ENCODE measurements at regions not wholly inside any gene's neighbourhood (a gene's known extent, or its start where the extent isn't known, plus 50 kb on each side); places are given as distances from the start of the nearest gene placed in this dataset.

- Histone ChIP-seq H3K36me3 (ENCODE audit: low read depth) (peaks cover 10% of the 10 kb centered on the region), H3K9ac (no peak overlapping the region), H3K9me3 (ENCODE audit: low read depth) (no peaks in the 10 kb centered on the region), H3K9me2 (ENCODE audit: insufficient read depth) (no peaks in the 10 kb centered on the region), H3K27ac (no peak overlapping the region), H3K4me2 (ENCODE audit: unreplicated experiment) (no peak overlapping the region), H3K4me1 (ENCODE audit: insufficient read depth) (peaks cover 7% of the 10 kb centered on the region; the same call in 1 of the 2 replicates), H3K27me3 (replicated peaks; ENCODE audit: insufficient read depth) (no peaks in the 10 kb centered on the region), H3K79me2 (ENCODE audit: insufficient read depth) (no peaks in the 10 kb centered on the region), H3K4me3 (no peak overlapping the region), H4K20me1 (ENCODE audit: insufficient read depth) (no peaks in the 10 kb centered on the region), H3F3A (ENCODE audit: insufficient read depth) (no peaks in the 10 kb centered on the region), H2AFZ (no peak overlapping the region)
- WGBS, 2 experiments (ENCODE audit: low coverage in 1 of 2, low lambda C conversion rate in 2 of 2, missing lambda C conversion rate in 2 of 2) = 96 to 100% methylated on average over 1 of the region's 1 CpG
- no peak for DNase-seq
- no peak for TF ChIP-seq EZH2 (IDR thresholded peaks at IDR 0.05; ENCODE audit: insufficient read depth, poor library complexity, severe bottlenecking)
- no peak for TF ChIP-seq EZH2phosphoT487 (IDR thresholded peaks at IDR 0.05; ENCODE audit: insufficient read depth, low read depth)
- in situ Hi-C loops (cut with MboI) = no loop called here
These were observed 265.4 kb downstream of the CNTN3 start for GRCh38 chr3:74349015-74349414.

GRCh38 chr3:74347563-74348268, 266.7 kb downstream of the CNTN3 start:
- Histone ChIP-seq H2AFZ (no peak overlapping the region), H3K4me3 (no peak overlapping the region), H3F3A (ENCODE audit: insufficient read depth) (no peaks in the 10 kb centered on the region), H3K79me2 (ENCODE audit: insufficient read depth) (no peaks in the 10 kb centered on the region), H3K9ac (no peak overlapping the region), H3K9me3 (ENCODE audit: low read depth) (no peaks in the 10 kb centered on the region), H3K9me2 (ENCODE audit: insufficient read depth) (no peaks in the 10 kb centered on the region), H4K20me1 (ENCODE audit: insufficient read depth) (no peaks in the 10 kb centered on the region), H3K36me3 (ENCODE audit: low read depth) (peaks cover 10% of the 10 kb centered on the region), H3K27me3 (replicated peaks; ENCODE audit: insufficient read depth) (no peaks in the 10 kb centered on the region), H3K4me2 (ENCODE audit: unreplicated experiment) (no peak overlapping the region), H3K4me1 (ENCODE audit: insufficient read depth) (peaks cover 7% of the 10 kb centered on the region; the same call in 1 of the 2 replicates), H3K27ac (no peak overlapping the region)
- in situ Hi-C loops (cut with MboI) = no loop called here
- no peak for TF ChIP-seq EZH2phosphoT487 (IDR thresholded peaks at IDR 0.05; ENCODE audit: insufficient read depth, low read depth)
- no peak for TF ChIP-seq EZH2 (IDR thresholded peaks at IDR 0.05; ENCODE audit: insufficient read depth, poor library complexity, severe bottlenecking)
- WGBS, 2 experiments (ENCODE audit: low coverage in 1 of 2, low lambda C conversion rate in 2 of 2, missing lambda C conversion rate in 2 of 2) = 93 to 97% methylated on average over 2 of the region's 2 CpGs
- no peak for DNase-seq

DNA sequence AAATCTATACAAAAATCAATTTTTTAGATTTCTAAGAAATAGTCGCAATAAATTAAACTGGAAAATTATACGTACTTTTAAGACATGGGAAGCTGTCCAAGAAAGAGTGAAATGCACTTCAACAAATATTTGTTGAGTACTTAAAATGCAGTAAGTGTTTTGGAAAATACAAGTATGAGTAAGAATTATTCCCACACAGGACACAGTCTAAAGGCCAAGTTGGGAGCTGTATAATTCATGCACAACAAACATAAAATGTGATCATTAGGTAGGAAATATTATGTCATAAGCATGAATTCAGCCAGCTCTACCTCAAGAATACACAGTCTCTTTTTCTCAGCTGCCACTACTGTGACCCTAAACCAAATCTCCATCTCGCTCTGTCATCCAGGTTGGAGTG, 267.6 kb downstream of the CNTN3 start:
- peaks cover 10% of the 10 kb centered on the region for H3K36me3 ChIP-seq (ENCODE audit: low read depth)
- no peak for TF ChIP-seq EZH2 (IDR thresholded peaks at IDR 0.05; ENCODE audit: insufficient read depth, poor library complexity, severe bottlenecking)
- TF ChIP-seq EZH2phosphoT487 (IDR thresholded peaks at IDR 0.05; ENCODE audit: insufficient read depth, low read depth) = no peak
- H3K4me3 ChIP-seq = no peak overlapping the region
- in situ Hi-C loops (cut with MboI) = no loop called here
- H2AFZ ChIP-seq = no peak overlapping the region
- no peak overlapping the region for H3K4me2 ChIP-seq (ENCODE audit: unreplicated experiment)
- H4K20me1 ChIP-seq (ENCODE audit: insufficient read depth) = no peaks in the 10 kb centered on the region
- H3K79me2 ChIP-seq (ENCODE audit: insufficient read depth) = no peaks in the 10 kb centered on the region
- no peak for DNase-seq
- H3K27ac ChIP-seq = no peak overlapping the region
- no peaks in the 10 kb centered on the region for H3K9me2 ChIP-seq (ENCODE audit: insufficient read depth)
- WGBS, 2 experiments (ENCODE audit: low coverage in 1 of 2, low lambda C conversion rate in 2 of 2, missing lambda C conversion rate in 2 of 2) = 88 to 91% methylated on average over 3 of the region's 3 CpGs
- no peaks in the 10 kb centered on the region for H3F3A ChIP-seq (ENCODE audit: insufficient read depth)
- no peak overlapping the region for H3K9ac ChIP-seq
- H3K4me1 ChIP-seq (ENCODE audit: insufficient read depth) = peaks cover 7% of the 10 kb centered on the region; the same call in 1 of the 2 replicates
- no peaks in the 10 kb centered on the region for H3K9me3 ChIP-seq (ENCODE audit: low read depth)
- no peaks in the 10 kb centered on the region for H3K27me3 ChIP-seq (replicated peaks; ENCODE audit: insufficient read depth)

- Histone ChIP-seq H2AFZ (no peak overlapping the region), H4K20me1 (ENCODE audit: insufficient read depth) (no peaks in the 10 kb centered on the region), H3K4me2 (ENCODE audit: unreplicated experiment) (no peak overlapping the region), H3K36me3 (ENCODE audit: low read depth) (peaks cover 10% of the 10 kb centered on the region), H3K27me3 (replicated peaks; ENCODE audit: insufficient read depth) (no peaks in the 10 kb centered on the region), H3K9ac (no peak overlapping the region), H3K4me3 (no peak overlapping the region), H3K9me2 (ENCODE audit: insufficient read depth) (no peaks in the 10 kb centered on the region), H3K79me2 (ENCODE audit: insufficient read depth) (no peaks in the 10 kb centered on the region), H3K27ac (no peak overlapping the region), H3F3A (ENCODE audit: insufficient read depth) (no peaks in the 10 kb centered on the region), H3K4me1 (ENCODE audit: insufficient read depth) (no peaks in the 10 kb centered on the region), H3K9me3 (ENCODE audit: low read depth) (no peaks in the 10 kb centered on the region)
- 97 to 100% methylated on average over 2 of the region's 2 CpGs for WGBS, 2 experiments (ENCODE audit: low coverage in 1 of 2, low lambda C conversion rate in 2 of 2, missing lambda C conversion rate in 2 of 2)
- in situ Hi-C loops (cut with MboI) = no loop called here
- TF ChIP-seq EZH2phosphoT487 (IDR thresholded peaks at IDR 0.05; ENCODE audit: insufficient read depth, low read depth) (no peak), EZH2 (IDR thresholded peaks at IDR 0.05; ENCODE audit: insufficient read depth, poor library complexity, severe bottlenecking) (no peak)
- DNase-seq = no peak
These were observed 268.8 kb downstream of the CNTN3 start for GRCh38 chr3:74345701-74346100.

Measured in GM23248 (cell line).